ENCODE measurements at regions not wholly inside any gene's neighbourhood (a gene's known extent, or its start where the extent isn't known, plus 50 kb on each side); places are given as distances from the start of the nearest gene placed in this dataset.

- peak; percentile 86 for DNase-seq (ENCODE audit: low read depth)
- peak; percentile 84 for TF ChIP-seq CTCF (IDR thresholded peaks at IDR 0.05; ENCODE audit: low read length, missing control alignments)
- H3K4me3 ChIP-seq (replicated peaks; ENCODE audit: low read depth, low read length): no peak overlapping the region
Measured at GRCh38 chr9:36728651-36729520, 156.2 kb downstream of the MELK start.

- DNase-seq (ENCODE audit: low read depth): no peak
- no peak overlapping the region for H3K4me3 ChIP-seq (replicated peaks; ENCODE audit: low read depth, low read length)
- TF ChIP-seq CTCF (IDR thresholded peaks at IDR 0.05; ENCODE audit: low read length, missing control alignments): no peak
Measured at GRCh38 chr9:36729906-36730305, 157.2 kb downstream of the MELK start.

- H3K4me3 ChIP-seq (replicated peaks; ENCODE audit: low read depth, low read length): no peak overlapping the region
- TF ChIP-seq CTCF (IDR thresholded peaks at IDR 0.05; ENCODE audit: low read length, missing control alignments): no peak
Measured at GRCh38 chr9:36730414-36730813, 157.7 kb downstream of the MELK start.

GRCh38 chr9:36731068-36731956 lies 158.6 kb downstream of the MELK start:
- peak; percentile 72 for DNase-seq (ENCODE audit: low read depth)
- no peak overlapping the region for H3K4me3 ChIP-seq (replicated peaks; ENCODE audit: low read depth, low read length)
- no peak for TF ChIP-seq CTCF (IDR thresholded peaks at IDR 0.05; ENCODE audit: low read length, missing control alignments)

More at GRCh38 chr9:36730414-36730813, 157.7 kb downstream of the MELK start:
- DNase-seq (ENCODE audit: low read depth): no peak

- no peak for TF ChIP-seq CTCF (IDR thresholded peaks at IDR 0.05; ENCODE audit: low read length, missing control alignments)
- no peak for DNase-seq (ENCODE audit: low read depth)
- H3K4me3 ChIP-seq (replicated peaks; ENCODE audit: low read depth, low read length): no peak overlapping the region
Measured at GRCh38 chr9:36734737-36735136, 162.0 kb downstream of the MELK start.

- no peak for DNase-seq (ENCODE audit: low read depth)
- no peak for TF ChIP-seq CTCF (IDR thresholded peaks at IDR 0.05; ENCODE audit: low read length, missing control alignments)
- H3K4me3 ChIP-seq (replicated peaks; ENCODE audit: low read depth, low read length): no peak overlapping the region
Measured at GRCh38 chr9:36736648-36737047, 164.0 kb downstream of the MELK start.

Measured in fibroblast of pulmonary artery (primary cell).